ENCODE measurements at regions not wholly inside any gene's neighbourhood (a gene's known extent, or its start where the extent isn't known, plus 50 kb on each side); places are given as distances from the start of the nearest gene placed in this dataset.
A peak's percentile ranks its signal among the peaks of the same experiment; 100 is the strongest.

DNA sequence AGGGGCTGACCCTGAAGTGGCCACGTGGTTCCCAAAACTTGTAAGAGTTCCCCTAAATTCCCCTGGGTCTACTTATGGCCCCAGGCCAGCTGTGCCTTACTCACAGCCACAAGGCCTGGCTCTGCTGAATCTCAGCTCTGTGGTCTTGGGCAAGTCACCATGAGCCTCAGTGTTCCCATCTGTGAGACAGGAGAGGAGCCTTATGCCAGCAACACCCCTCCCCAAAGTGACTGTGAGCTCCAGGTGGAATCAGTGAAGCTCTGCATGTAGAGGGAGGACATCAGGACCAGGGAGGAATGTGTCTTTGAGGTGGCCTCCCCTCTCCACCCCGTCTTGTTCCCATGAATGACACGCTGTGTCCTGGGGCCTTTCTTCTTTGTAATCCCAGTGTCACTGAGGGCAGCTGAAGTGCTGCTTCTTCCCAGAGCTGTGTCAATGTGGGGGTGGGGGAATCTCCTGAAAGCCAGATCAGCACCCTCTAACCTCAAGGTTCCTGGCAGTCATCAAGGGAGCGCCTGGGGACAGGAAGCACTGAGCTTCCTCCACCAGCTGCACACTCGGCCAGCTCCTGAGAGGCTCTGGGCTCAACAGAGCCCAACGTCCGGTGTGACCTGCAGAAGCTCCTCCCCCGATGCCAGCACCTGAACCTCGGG, 258.9 kb downstream of the UACA start:
- H3K27me3 Mint-ChIP-seq (ENCODE audit: low read depth in 2 of 2), result peaks cover 22 to 48% of the 10 kb centered on the region in 2 donors
- H3K9me3 Mint-ChIP-seq, result no peaks in the 10 kb centered on the region
- ATAC-seq (peak; percentile 48 to 72 (median 64)), DNase-seq (peak in 1 of 2 donors; percentile 47)
- TF ChIP-seq, protein P1, sequence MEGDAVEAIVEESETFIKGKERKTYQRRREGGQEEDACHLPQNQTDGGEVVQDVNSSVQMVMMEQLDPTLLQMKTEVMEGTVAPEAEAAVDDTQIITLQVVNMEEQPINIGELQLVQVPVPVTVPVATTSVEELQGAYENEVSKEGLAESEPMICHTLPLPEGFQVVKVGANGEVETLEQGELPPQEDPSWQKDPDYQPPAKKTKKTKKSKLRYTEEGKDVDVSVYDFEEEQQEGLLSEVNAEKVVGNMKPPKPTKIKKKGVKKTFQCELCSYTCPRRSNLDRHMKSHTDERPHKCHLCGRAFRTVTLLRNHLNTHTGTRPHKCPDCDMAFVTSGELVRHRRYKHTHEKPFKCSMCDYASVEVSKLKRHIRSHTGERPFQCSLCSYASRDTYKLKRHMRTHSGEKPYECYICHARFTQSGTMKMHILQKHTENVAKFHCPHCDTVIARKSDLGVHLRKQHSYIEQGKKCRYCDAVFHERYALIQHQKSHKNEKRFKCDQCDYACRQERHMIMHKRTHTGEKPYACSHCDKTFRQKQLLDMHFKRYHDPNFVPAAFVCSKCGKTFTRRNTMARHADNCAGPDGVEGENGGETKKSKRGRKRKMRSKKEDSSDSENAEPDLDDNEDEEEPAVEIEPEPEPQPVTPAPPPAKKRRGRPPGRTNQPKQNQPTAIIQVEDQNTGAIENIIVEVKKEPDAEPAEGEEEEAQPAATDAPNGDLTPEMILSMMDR (IDR thresholded peaks at IDR 0.05), result no peak
- intact Hi-C loops (cut with micrococcal nuclease), result no loop called here
- Histone ChIP-seq H3K27ac (ENCODE audit: low read length) (no peak overlapping the region), H3K36me3 (ENCODE audit: control insufficient read depth, insufficient read depth, low read length) (no peaks in the 10 kb centered on the region), H3K4me3 (ENCODE audit: low read length) (no peak overlapping the region), H3K4me1 (ENCODE audit: control insufficient read depth, insufficient read depth, low read length) (peaks cover 65% of the 10 kb centered on the region), H3K9me3 (ENCODE audit: control insufficient read depth, insufficient read depth, low read length) (peaks cover under 1% of the 10 kb centered on the region), H3K27me3 (ENCODE audit: control insufficient read depth, insufficient read depth, low read length) (peaks cover 3% of the 10 kb centered on the region)
- H3K36me3 Mint-ChIP-seq, result no peaks in the 10 kb centered on the region
- WGBS (ENCODE audit: insufficient coverage), result 12% methylated on average over 9 of the region's 9 CpGs
- H3K27ac Mint-ChIP-seq, result peak overlapping the region in 1 of 2 donors; percentile 22
- peak overlapping the region; percentile 45 for H3K4me3 Mint-ChIP-seq
- H3K4me1 Mint-ChIP-seq, result peaks cover 34 to 55% of the 10 kb centered on the region in 2 donors

DNA sequence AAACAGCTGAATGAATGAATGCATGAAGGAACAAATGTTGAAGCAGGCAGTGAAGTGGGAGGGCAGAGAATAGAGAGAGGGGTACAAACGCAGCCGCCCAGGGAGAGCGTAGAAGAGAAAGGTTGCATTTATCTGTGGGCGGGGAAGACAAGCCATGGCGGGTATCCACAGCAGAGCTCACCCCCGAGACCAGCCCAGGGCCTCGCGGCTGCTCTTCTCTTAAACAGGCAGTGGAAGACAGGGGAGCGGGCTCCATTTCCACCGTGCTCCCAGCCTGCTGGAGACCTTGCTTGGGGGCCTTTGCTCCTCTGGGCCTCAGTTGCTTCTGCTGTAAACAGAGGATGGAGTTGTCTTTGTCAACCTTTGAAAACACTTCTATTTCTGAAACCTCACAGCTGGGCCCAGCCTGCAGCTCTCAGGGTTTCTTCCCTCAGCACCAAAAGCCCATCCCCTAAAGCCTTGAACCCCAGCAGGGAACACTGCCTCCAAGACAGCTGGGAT, 259.5 kb downstream of the UACA start:
- WGBS (ENCODE audit: insufficient coverage), result 69% methylated on average over 10 of the region's 10 CpGs

DNA sequence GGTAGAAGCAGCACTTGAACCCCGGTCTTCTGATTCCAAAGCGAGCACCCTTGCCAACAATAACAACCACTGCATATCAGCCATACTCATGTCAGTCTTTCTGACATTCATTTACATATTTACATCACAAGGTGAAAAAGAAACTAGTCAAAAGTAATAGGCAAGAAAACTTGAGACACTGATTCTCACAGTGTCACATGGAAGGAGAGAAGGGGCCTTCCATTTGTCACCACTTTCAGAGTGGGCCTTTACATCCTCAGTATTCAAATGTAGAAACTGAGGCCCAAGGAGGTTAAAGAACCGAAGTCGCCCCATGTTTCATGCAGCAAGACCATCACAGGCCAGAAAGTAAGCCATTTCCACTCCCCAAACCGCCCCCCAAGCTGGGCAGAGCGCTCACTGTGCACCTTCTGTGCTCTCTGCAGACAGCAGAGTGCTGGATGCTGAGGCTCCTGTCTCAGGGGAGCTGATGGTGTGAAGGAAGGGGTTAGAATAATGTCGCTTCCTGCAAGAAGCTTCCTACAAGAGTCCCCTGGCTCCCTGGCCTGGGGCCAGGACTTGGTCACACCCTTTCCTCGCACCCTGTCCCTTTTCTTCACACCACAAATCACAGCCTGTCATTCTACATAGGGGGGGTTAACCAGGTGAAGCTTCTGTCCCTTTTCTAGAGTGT, 260.1 kb downstream of the UACA start:
- no peaks in the 10 kb centered on the region for H3K36me3 Mint-ChIP-seq
- peaks cover 53% of the 10 kb centered on the region for H3K4me1 ChIP-seq (ENCODE audit: control insufficient read depth, insufficient read depth, low read length)
- no peak for DNase-seq

More for the DNA sequence above, 259.5 kb downstream of the UACA start:
- peaks cover 60% of the 10 kb centered on the region for H3K4me1 ChIP-seq (ENCODE audit: control insufficient read depth, insufficient read depth, low read length)
- Mint-ChIP-seq H3K4me3 (no peak overlapping the region), H3K4me1 (peaks cover 28 to 49% of the 10 kb centered on the region in 2 donors), H3K27ac (no peak overlapping the region), H3K9me3 (no peaks in the 10 kb centered on the region), H3K36me3 (no peaks in the 10 kb centered on the region), H3K27me3 (ENCODE audit: low read depth in 2 of 2) (peaks cover 22 to 50% of the 10 kb centered on the region in 2 donors)
- no peaks in the 10 kb centered on the region for H3K36me3 ChIP-seq (ENCODE audit: control insufficient read depth, insufficient read depth, low read length)
- DNase-seq (no peak), ATAC-seq (no peak)
- TF ChIP-seq, protein P1 (IDR thresholded peaks at IDR 0.05), result no peak
- intact Hi-C loops (cut with micrococcal nuclease), result no loop called here
- H3K27me3 ChIP-seq (ENCODE audit: control insufficient read depth, insufficient read depth, low read length), result peaks cover 4% of the 10 kb centered on the region
- no peak overlapping the region for H3K27ac ChIP-seq (ENCODE audit: low read length)
- no peak overlapping the region for H3K4me3 ChIP-seq (ENCODE audit: low read length)
- H3K9me3 ChIP-seq (ENCODE audit: control insufficient read depth, insufficient read depth, low read length), result no peaks in the 10 kb centered on the region

More for the DNA sequence above, 260.1 kb downstream of the UACA start:
- TF ChIP-seq, protein P1 (IDR thresholded peaks at IDR 0.05), result no peak
- intact Hi-C loops (cut with micrococcal nuclease), result no loop called here
- Mint-ChIP-seq H3K4me3 (no peak overlapping the region), H3K9me3 (no peaks in the 10 kb centered on the region), H3K4me1 (peaks cover 22 to 43% of the 10 kb centered on the region in 2 donors), H3K27ac (no peak overlapping the region), H3K27me3 (ENCODE audit: low read depth in 2 of 2) (peaks cover 22 to 53% of the 10 kb centered on the region in 2 donors)
- no peaks in the 10 kb centered on the region for H3K36me3 ChIP-seq (ENCODE audit: control insufficient read depth, insufficient read depth, low read length)
- no peak overlapping the region for H3K27ac ChIP-seq (ENCODE audit: low read length)
- no peak for ATAC-seq
- 75% methylated on average over 7 of the region's 8 CpGs for WGBS (ENCODE audit: insufficient coverage)
- H3K9me3 ChIP-seq (ENCODE audit: control insufficient read depth, insufficient read depth, low read length), result no peaks in the 10 kb centered on the region
- H3K4me3 ChIP-seq (ENCODE audit: low read length), result no peak overlapping the region
- H3K27me3 ChIP-seq (ENCODE audit: control insufficient read depth, insufficient read depth, low read length), result peaks cover 8% of the 10 kb centered on the region
